Tibial artery (tissue), 4 donors: ENCODE measurements at regions not wholly inside any gene's neighbourhood (a gene's known extent, or its start where the extent isn't known, plus 50 kb on each side); places are given as distances from the start of the nearest gene placed in this dataset.

Experiments used
- DNase-seq, 2 donors: peaks; one replicate each; pipeline ENCODE4 v3.0.0-alpha.2; 2019
- H3K27ac ChIP-seq, 2 donors: fragments of 200-600 bp; sonication (generic) in 1 of 2; 1 replicate in 1 of 2; 2 replicates in 1 of 2; pipeline ENCODE4 v1.5.1; 2018 to 2019; ENCODE audit warnings: mild to moderate bottlenecking in 1 of 2
- H3K27me3 ChIP-seq, 2 donors: fragments of 200-600 bp; sonication (generic) in 1 of 2; one replicate each; pipeline versions ENCODE4 v1.5.1 to v1.6.0; 2016 to 2019
- H3K36me3 ChIP-seq, 3 donors: fragments of 200-600 bp; sonication (generic) in 2 of 3; one replicate each; pipeline ENCODE4 v1.5.1; 2016 to 2019; ENCODE audit warnings: mild to moderate bottlenecking in 2 of 3
- H3K4me1 ChIP-seq, 4 donors: fragments of 200-600 bp; sonication (generic) in 2 of 4; 1 replicate in 3 of 4; 2 replicates in 1 of 4; pipeline ENCODE4 v1.5.1; 2016 to 2019
- H3K4me3 ChIP-seq, 2 donors: fragments of 200-600 bp; sonication (generic) in 1 of 2; 1 replicate in 1 of 2; 2 replicates in 1 of 2; pipeline ENCODE4 v1.5.1; 2018 to 2019; ENCODE audit warnings: mild to moderate bottlenecking in 2 of 2
- H3K9me3 ChIP-seq, 3 donors: fragments of 200-600 bp; sonication (generic) in 1 of 3; one replicate each; pipeline ENCODE4 v1.5.1; 2016 to 2019
- intact Hi-C: fragments of 100-400 bp; cut with DNase I; formaldehyde crosslinking; loops from one replicate; pipeline ENCODE4 v1.15.0; 2023; ENCODE audit warnings: low total_unique reads
- TF ChIP-seq, protein P1 (sequence below), 2 experiments: fragments of 200-600 bp in 1 of 2; fragments of 450-650 bp in 1 of 2; IDR thresholded peaks; one replicate each; pipeline ENCODE4 v1.5.1; 2017 to 2019; ENCODE audit warnings: antibody characterized with exemption in 2 of 2, mild to moderate bottlenecking in 1 of 2, moderate library complexity in 1 of 2

DNA sequence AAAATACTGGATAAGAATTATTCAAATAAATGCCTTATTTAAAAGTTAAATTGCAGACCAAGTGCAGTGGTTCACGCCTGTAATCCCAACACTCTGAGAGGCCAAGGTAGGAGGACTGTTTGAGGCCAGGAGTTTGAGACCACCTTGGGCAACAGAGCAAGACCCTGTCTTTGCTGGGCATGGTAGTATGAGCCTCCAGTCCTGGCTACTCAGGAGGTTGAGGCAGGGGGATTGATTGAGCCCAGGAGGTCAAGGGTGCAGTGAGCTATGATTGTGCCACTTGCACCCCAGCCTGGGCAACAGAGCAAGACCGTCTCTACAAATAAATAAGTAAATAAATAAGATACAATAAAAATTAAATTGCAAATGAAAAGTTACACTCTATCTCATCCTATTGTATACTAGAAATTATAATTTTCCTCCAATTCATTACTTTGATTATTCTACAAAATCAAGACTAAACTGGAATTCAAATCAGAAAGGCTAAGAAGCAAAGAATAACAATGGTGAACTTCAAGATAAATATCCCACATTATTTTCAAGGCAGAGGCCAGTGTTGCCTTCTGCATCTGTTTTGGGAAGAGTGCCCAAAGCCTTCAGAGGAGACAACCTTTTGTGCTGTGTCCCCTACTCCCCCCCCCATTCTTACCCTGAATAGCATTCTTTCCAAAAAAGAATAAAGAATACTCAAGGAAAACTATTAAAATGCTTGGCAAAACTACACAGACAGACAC, 73.3 kb upstream of the IRF2BP2 start:
- no peaks in the 10 kb centered on the region for H3K9me3 ChIP-seq
- H3K27ac ChIP-seq: no peak overlapping the region
- no peak overlapping the region for H3K4me3 ChIP-seq
- no peaks in the 10 kb centered on the region for H3K27me3 ChIP-seq
- no peak for DNase-seq
- no peaks in the 10 kb centered on the region for H3K36me3 ChIP-seq
- TF ChIP-seq, protein P1, sequence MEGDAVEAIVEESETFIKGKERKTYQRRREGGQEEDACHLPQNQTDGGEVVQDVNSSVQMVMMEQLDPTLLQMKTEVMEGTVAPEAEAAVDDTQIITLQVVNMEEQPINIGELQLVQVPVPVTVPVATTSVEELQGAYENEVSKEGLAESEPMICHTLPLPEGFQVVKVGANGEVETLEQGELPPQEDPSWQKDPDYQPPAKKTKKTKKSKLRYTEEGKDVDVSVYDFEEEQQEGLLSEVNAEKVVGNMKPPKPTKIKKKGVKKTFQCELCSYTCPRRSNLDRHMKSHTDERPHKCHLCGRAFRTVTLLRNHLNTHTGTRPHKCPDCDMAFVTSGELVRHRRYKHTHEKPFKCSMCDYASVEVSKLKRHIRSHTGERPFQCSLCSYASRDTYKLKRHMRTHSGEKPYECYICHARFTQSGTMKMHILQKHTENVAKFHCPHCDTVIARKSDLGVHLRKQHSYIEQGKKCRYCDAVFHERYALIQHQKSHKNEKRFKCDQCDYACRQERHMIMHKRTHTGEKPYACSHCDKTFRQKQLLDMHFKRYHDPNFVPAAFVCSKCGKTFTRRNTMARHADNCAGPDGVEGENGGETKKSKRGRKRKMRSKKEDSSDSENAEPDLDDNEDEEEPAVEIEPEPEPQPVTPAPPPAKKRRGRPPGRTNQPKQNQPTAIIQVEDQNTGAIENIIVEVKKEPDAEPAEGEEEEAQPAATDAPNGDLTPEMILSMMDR (IDR thresholded peaks at IDR 0.05): no peak
- intact Hi-C loops: no loop called here
- peaks cover 0 to 30% (median 3%) of the 10 kb centered on the region in 4 donors for H3K4me1 ChIP-seq

DNA sequence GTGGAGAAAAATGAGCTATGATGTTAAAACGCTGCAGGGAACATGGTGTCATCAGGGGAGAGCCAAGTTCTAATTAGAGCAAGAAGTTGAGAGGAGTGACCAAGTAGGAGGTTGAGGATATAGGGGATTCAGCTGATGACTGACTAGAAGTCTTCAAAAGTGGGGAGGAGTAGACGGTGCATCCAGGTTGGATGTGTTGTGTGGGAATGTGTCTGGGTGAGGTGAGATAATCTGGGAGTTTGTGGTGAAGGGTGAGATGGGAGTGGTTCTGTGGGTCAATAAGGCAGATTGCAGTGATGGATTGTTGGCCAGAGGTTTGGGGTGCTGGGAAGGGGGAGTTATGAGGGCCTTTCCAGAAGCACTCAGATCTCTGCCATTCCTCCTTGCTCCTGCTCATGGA, 72.0 kb upstream of the IRF2BP2 start:
- TF ChIP-seq, protein P1 (IDR thresholded peaks at IDR 0.05): no peak
- H3K27me3 ChIP-seq: no peaks in the 10 kb centered on the region
- H3K4me1 ChIP-seq: peaks cover 0 to 25% (median 3%) of the 10 kb centered on the region in 4 donors
- no peak overlapping the region for H3K4me3 ChIP-seq
- H3K9me3 ChIP-seq: no peaks in the 10 kb centered on the region
- H3K36me3 ChIP-seq: no peaks in the 10 kb centered on the region
- DNase-seq: no peak
- intact Hi-C loops: no loop called here
- no peak overlapping the region for H3K27ac ChIP-seq

DNA sequence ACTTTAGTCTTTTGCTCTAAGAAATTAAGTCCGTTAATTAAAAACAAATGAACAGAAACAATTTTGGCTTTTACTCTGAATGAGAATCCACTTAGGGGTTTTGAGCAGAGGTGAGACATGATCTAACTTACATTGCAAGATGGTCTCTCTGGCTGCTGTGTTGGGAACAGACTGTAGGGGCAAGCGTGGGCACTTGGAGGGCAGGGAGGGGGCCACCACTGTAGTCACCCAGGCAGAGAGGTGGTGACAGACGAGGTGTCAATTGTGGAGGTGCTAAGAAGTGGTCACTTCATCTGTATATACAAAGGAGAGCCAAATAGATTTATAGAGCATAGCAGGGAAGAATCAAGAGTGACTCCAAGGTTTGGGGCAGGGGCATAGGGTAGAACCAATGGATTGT, 71.1 kb upstream of the IRF2BP2 start:
- H3K27me3 ChIP-seq: no peaks in the 10 kb centered on the region
- intact Hi-C loops: no loop called here
- H3K27ac ChIP-seq: no peak overlapping the region
- TF ChIP-seq, protein P1 (IDR thresholded peaks at IDR 0.05): no peak
- no peak for DNase-seq
- H3K36me3 ChIP-seq: no peaks in the 10 kb centered on the region
- no peak overlapping the region for H3K4me3 ChIP-seq
- no peaks in the 10 kb centered on the region for H3K9me3 ChIP-seq
- H3K4me1 ChIP-seq: peaks cover 0 to 22% (median 3%) of the 10 kb centered on the region in 4 donors

DNA sequence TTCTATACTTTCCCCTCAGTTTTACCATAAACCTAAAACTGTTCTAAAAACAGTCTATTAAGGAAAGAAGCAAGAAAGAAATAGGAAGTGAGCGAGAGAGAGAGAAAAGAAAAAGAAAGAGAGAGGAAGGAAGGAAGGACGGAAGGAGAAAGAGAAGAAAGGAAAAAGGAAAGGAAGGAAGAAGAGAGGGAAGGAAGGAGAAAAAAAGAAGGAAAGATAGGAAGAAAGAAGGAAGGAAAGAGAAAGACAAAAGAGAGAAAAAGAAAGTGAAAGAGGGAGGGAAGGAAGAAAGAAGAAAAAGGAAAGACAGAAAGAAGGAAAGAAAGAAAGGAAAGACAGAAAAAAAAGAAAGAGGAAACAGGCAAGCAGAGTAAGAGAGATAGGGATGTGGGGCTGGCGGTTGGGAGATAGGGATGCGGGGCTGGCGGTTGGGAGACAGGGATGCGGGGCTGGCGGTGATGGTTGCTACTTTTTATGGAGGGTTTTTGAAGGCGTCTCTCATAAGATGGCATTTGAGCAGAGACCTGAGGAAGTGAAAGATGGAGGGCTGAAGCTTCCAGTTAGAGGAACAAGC, 70.4 kb upstream of the IRF2BP2 start:
- no peak for DNase-seq
- H3K4me3 ChIP-seq: no peak overlapping the region
- H3K36me3 ChIP-seq: no peaks in the 10 kb centered on the region
- TF ChIP-seq, protein P1 (IDR thresholded peaks at IDR 0.05): no peak
- H3K27ac ChIP-seq: no peak overlapping the region
- H3K4me1 ChIP-seq: peaks cover 0 to 27% (median 3%) of the 10 kb centered on the region in 4 donors
- no peaks in the 10 kb centered on the region for H3K27me3 ChIP-seq
- intact Hi-C loops: no loop called here
- H3K9me3 ChIP-seq: no peaks in the 10 kb centered on the region

DNA sequence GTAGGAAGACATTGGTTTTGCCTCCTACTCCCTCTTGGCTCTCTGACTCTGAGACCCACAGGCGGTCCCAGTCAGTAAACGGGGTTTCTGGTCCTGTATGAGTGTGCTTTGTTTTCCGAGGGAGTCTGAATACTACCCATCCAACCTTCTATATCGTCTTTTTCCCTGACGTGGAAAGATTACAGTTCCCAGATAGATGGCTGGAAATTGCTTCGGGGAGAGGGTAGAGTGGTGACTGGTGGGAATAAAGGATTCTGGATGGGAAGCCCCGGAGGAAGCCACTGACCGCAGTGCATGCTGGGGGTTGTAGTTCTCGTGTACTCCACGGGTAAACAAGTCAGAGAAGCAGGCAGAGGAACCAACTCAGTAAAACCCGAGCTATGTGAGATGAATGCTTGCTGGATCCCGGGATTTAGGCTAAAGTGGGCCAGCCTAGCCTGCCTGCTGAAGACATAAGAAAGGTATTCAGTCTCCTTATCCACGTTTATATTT, 66.2 kb upstream of the IRF2BP2 start:
- Histone ChIP-seq H3K36me3 (no peaks in the 10 kb centered on the region), H3K27ac (peak overlapping the region; percentile 54 to 55), H3K27me3 (no peaks in the 10 kb centered on the region), H3K4me3 (peak overlapping the region; percentile 34 to 44), H3K4me1 (peaks cover 0 to 10% (median 0%) of the 10 kb centered on the region in 4 donors), H3K9me3 (no peaks in the 10 kb centered on the region)
- TF ChIP-seq, protein P1 (IDR thresholded peaks at IDR 0.05): no peak
- peak; percentile 80 to 86 for DNase-seq
- intact Hi-C loops: loop anchor here (10.0 kb wide), 1 partner anchor 51 kb away; no protein-coding TSS in a partner anchor
